ENCODE measurements at regions not wholly inside any gene's neighbourhood (a gene's known extent, or its start where the extent isn't known, plus 50 kb on each side); places are given as distances from the start of the nearest gene placed in this dataset.

- TF ChIP-seq EZH2 (IDR thresholded peaks at IDR 0.05; ENCODE audit: insufficient read depth, poor library complexity, severe bottlenecking) (no peak), EZH2phosphoT487 (IDR thresholded peaks at IDR 0.05; ENCODE audit: insufficient read depth, low read depth) (no peak)
Observed at GRCh38 chr6:139580592-139581484, 206.4 kb upstream of the CITED2 start.

Measured in GM23248 (cell line).